ENCODE measurements at regions not wholly inside any gene's neighbourhood (a gene's known extent, or its start where the extent isn't known, plus 50 kb on each side); places are given as distances from the start of the nearest gene placed in this dataset.

- WGBS (ENCODE audit: low lambda C conversion rate) = 25% methylated on average over 6 of the region's 6 CpGs
- Histone ChIP-seq H3F3A (replicated peaks; ENCODE audit: insufficient read depth) (no peaks in the 10 kb centered on the region), H3K9me3 (no peaks in the 10 kb centered on the region), H3K36me3 (replicated peaks in 1 of 2; ENCODE audit: control insufficient read depth in 1 of 2, insufficient read depth in 2 of 2, low read length in 1 of 2) (no peaks in the 10 kb centered on the region), H3K27me3 (ENCODE audit: insufficient read depth) (peaks cover 39% of the 10 kb centered on the region; the same call in 1 of the 2 replicates), H3K79me2 (ENCODE audit: insufficient read depth) (no peaks in the 10 kb centered on the region), H3K4me1 (ENCODE audit: control insufficient read depth in 1 of 2, insufficient read depth in 2 of 2, low read depth in 1 of 2, low read length in 1 of 2) (no peaks in the 10 kb centered on the region), H4K20me1 (ENCODE audit: insufficient read depth) (no peaks in the 10 kb centered on the region), H3K4me2 (no peak overlapping the region), H3K9ac (no peak overlapping the region), H3K27ac (ENCODE audit: low read depth in 2 of 2, low read length in 1 of 2) (no peak overlapping the region), H2AFZ (ENCODE audit: low read depth) (no peak overlapping the region), H3K9me2 (no peaks in the 10 kb centered on the region), H3K4me3 (ENCODE audit: low read depth in 2 of 2, low read length in 1 of 2) (no peak overlapping the region)
- POLR2A ChIA-PET = no interaction called here
- no peak for DNase-seq
- CTCF ChIA-PET = interaction anchor here (0.7 to 1.8 kb wide), 2 partner anchors 21 to 28 kb away, joined by 3 to 8 read pairs; no protein-coding TSS in a partner anchor
- TF ChIP-seq USF2 (IDR thresholded peaks at IDR 0.05; ENCODE audit: borderline replicate concordance, low read depth, low read length) (no peak), RCOR1 (IDR thresholded peaks at IDR 0.05; ENCODE audit: low read length) (no peak), POLR2AphosphoS5 (IDR thresholded peaks at IDR 0.05; ENCODE audit: low read depth, low read length) (no peak), MXI1 (IDR thresholded peaks at IDR 0.05; ENCODE audit: low read depth, low read length) (no peak), TEAD4 (IDR thresholded peaks at IDR 0.05; ENCODE audit: borderline replicate concordance, insufficient read depth) (no peak), REST (IDR thresholded peaks at IDR 0.05; ENCODE audit: low read depth, low read length) (no peak), USF1 (IDR thresholded peaks at IDR 0.05; ENCODE audit: borderline replicate concordance, low read depth) (no peak), RFX5 (IDR thresholded peaks at IDR 0.05; ENCODE audit: low read length) (no peak), RXRA (IDR thresholded peaks at IDR 0.05; ENCODE audit: borderline replicate concordance, low read depth) (no peak), FOXJ3 (CRISPR knock-in tag; IDR thresholded peaks at IDR 0.05) (no peak)
Observed at GRCh38 chr7:22055226-22055625, 109.5 kb upstream of the CDCA7L start.

- Histone ChIP-seq H3K27me3 (ENCODE audit: insufficient read depth) (peaks cover 55% of the 10 kb centered on the region), H3K4me1 (ENCODE audit: control insufficient read depth in 1 of 2, insufficient read depth in 2 of 2, low read depth in 1 of 2, low read length in 1 of 2) (no peaks in the 10 kb centered on the region), H3K79me2 (ENCODE audit: insufficient read depth) (no peaks in the 10 kb centered on the region), H3K4me2 (no peak overlapping the region), H3K27ac (ENCODE audit: low read depth in 2 of 2, low read length in 1 of 2) (no peak overlapping the region), H3K36me3 (replicated peaks in 1 of 2; ENCODE audit: control insufficient read depth in 1 of 2, insufficient read depth in 2 of 2, low read length in 1 of 2) (no peaks in the 10 kb centered on the region), H2AFZ (ENCODE audit: low read depth) (no peak overlapping the region), H3K9ac (no peak overlapping the region), H3F3A (replicated peaks; ENCODE audit: insufficient read depth) (no peaks in the 10 kb centered on the region), H3K4me3 (ENCODE audit: low read depth in 2 of 2, low read length in 1 of 2) (no peak overlapping the region), H3K9me2 (no peaks in the 10 kb centered on the region), H3K9me3 (no peaks in the 10 kb centered on the region), H4K20me1 (ENCODE audit: insufficient read depth) (no peaks in the 10 kb centered on the region)
- no peak for DNase-seq
- CTCF ChIA-PET = interaction anchor here (0.7 to 2.0 kb wide), 5 partner anchors 10 to 248 kb away, joined by 3 to 11 read pairs (median 3); no protein-coding TSS in a partner anchor
- POLR2A ChIA-PET = no interaction called here
- WGBS (ENCODE audit: low lambda C conversion rate) = 20% methylated on average over 9 of the region's 9 CpGs
- TF ChIP-seq FOXM1 (IDR thresholded peaks at IDR 0.05; ENCODE audit: low read depth) = no peak
- TF ChIP-seq SMC3 (IDR thresholded peaks at IDR 0.05; ENCODE audit: low read depth, low read length) = no peak
- no peak for TF ChIP-seq MAX (IDR thresholded peaks at IDR 0.05; ENCODE audit: low read depth)
- TF ChIP-seq MEF2A (IDR thresholded peaks at IDR 0.05; ENCODE audit: borderline replicate concordance, low read depth) = no peak
- TF ChIP-seq ZBTB33 (IDR thresholded peaks at IDR 0.05; ENCODE audit: borderline replicate concordance, low read depth) = no peak
- no peak for TF ChIP-seq TCF12 (IDR thresholded peaks at IDR 0.05)
- TF ChIP-seq USF1 (IDR thresholded peaks at IDR 0.05; ENCODE audit: borderline replicate concordance, low read depth) = no peak
- TF ChIP-seq IRF3 (IDR thresholded peaks at IDR 0.05; ENCODE audit: low read depth, low read length) = no peak
Observed at GRCh38 chr7:22052674-22053365, 107.1 kb upstream of the CDCA7L start.
